NOMO-1 treated with DMSO at 0.1 percent for 48 hours (cell line): ENCODE measurements at regions not wholly inside any gene's neighbourhood (a gene's known extent, or its start where the extent isn't known, plus 50 kb on each side); places are given as distances from the start of the nearest gene placed in this dataset.

ENCODE experiments used
- DNase-seq: peaks from one replicate; lab custom pipeline; 2025; ENCODE audit not compliant: unreplicated experiment; lab: John Stamatoyannopoulos, UW

DNA sequence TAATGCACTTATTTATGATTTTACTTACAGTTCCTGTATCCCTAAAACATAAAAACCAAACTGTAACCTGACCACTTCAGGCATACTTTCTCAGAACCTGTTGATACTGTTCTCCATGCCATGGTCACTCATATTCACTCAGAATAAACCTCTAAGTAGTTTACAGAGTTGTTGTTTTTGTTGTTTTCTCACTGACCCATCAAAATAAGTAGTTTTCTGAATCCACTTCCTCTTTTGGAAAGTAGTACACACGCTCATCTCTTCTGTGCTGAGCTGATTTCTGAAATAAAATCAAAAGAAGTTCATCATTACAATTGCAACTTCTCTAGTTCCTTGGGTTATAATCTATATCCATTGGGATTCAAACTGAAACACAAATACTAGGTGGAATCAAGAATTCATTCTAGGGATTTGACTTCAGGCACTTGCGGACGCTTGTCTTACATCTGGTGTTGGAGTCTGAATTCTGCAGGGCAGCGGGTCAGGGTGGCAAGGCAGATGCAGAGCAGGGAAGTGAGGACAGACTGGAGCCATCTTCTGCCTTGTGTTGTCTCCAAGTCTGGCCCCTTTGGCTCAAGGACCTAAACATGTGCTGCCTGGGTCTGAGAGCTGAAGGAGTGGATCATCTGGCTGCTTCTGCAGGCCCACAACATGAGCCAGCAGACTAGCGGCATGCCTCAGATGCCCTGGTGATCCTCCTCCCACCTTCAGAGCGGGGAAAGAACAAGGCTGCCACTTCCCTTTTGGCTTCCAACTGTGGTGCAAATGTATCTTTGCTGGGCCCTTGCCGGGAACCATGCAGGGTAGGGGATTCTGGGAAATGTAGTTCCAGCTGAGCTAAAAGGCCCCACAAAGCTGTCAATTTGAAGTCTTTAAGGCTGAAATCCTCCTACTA lies 167.9 kb upstream of the MYLIP start:
- peak; percentile 58 for DNase-seq

DNA sequence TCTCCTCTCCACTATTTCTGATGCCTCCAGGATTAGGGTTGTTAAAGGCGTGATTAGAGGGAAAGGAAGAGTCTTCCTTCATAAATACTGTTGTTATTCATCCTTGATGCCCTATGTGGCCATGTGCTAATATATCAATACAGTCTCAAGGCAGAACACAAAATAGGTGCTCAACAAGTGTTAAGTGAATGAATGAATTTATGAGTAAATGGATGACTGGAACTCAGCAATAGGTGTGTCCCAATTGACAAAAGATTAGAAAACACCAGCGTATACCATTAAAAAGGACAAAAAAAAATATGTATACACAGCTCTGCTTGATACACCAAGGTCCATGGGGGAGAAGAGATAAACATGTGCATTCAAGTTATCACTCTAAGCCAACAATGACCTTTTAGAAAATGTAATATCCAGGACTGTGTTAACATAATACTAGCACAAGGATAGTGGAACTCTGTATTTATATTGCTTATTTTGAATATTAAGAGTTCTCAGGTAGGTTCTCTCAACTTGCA lies 171.2 kb upstream of the MYLIP start:
- DNase-seq: no peak

DNA sequence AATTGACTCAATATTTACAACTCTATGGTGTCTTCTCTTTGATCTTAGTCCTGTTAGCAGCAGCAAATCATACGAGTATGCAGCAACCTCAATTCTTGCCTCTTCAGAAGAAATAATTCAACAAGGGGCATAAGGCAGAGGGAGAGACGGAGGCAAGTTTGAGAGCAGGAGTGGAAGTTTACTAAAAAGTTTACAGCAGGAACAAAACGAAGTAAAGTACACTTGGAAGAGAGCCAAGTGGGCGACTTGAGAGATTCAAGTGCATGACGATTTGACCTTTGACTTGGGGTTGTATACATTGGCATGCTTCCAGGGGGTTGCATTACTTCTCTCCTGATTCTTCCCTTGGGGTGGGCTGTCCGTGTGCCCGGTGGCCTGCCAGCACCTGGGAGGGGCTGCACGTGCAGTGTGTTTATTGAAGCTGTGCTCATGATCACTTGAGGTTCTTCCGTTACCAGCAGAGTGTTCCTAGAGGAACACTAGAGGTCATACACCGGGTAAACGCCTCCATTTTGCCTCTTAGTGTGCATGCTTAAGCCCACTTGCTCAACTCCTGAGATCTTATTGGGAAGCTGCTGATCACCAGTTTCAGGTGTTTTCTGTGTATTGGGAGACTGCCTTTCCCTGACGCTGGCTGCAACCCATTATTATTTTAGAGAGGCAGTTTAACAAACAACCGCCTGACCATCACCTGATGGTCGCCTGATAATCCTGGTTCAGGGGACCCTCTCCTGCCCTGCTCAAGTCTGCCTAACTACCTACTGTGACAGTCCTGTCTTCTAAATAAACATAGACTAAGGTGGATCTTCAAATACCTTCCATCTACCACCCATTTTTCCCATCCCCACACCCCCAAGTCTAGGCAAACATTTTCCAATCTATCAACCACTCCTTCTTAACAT lies 172.4 kb upstream of the MYLIP start:
- no peak for DNase-seq

DNA sequence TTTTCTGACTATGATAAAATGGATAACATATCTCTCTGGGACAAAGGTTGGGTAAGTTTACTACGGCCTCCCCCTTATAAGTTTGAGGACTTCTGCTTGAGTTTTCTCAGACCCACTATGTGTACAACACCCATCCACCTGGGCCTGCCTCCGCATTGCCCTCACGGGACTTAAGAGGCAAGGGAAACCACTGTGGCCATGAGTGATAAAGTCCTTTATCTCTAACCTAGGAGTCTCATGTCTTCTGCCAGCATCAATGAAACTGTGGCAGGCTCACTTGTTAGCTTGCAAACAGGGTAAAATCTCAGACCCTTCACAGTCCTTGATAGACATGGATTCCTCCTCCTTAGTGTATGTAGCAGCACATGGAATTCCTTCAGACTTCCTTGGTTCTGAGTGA lies 173.4 kb upstream of the MYLIP start:
- DNase-seq: no peak

DNA sequence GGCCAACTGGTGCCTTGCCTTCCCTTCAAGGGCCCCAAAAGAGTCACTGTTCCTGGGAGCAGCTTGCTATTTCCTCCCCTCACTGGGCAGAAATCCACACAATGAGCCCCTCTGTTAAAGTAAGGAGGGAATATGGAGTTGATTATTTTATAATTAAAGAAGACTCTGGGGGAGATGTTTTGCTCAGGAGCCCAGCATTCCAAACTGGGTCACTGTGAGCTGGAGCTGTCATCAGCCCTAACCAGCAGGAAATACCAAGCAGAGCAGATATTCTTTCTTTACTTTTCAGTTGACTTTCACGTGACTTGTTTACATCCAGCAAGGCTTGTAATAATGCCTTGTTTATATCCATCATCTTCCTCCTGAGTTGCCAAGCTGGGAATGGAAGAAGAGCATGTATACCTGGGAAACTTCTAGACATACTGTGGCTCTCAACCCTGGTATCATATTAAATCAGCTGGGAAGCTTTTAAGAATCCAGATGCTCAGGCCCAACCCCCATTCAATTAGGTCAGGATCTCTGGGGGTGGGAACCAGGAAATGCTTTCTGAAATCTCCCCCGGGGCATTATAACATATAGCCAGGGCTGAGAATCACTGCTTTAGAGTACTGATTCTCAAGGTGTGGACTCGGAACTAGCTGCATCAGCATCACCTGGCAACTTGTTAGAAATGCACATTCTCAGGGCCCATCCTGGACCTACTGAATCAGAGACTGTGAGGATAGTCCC lies 175.6 kb upstream of the MYLIP start:
- no peak for DNase-seq

DNA sequence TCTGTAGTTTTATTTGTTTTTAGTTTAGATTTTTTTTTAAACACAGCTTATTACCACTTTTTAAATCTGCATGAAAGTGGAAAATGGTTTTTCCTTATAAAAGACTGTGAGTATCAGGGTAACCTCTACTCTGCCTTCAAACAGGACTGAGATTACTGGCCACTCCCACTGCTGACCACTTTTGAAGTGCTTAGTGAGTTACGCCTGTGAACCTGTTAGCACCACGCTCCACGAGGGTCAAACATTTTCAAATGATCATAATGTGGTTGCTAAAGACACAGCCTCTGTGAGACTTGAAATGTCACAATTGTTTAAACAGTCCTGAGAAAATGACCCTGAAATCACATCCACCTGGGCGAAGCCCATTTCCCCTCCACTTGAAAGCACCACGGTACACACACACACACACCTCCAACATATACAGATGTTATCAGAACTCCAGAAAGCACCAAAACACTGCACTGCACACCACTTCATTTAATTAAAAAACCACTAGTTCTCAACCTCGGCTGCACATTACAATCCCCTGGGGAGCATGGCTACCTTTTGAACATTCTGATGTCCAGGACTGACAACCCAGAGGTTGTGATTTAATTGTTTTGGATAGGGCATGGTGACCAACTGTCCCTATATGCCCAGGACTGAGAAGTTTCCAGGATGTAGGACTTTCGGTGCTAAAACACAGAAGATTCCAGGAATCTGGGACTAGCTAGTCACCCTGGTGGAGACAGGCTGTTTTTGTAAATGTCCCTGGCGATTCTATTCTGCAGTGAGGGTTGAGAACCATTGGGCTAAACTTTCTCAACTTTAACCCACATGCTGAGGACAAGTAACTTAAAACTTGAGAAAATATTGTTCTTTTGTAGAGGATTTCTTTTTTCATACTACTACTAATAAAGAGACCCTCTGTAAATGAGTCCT lies 176.4 kb upstream of the MYLIP start:
- DNase-seq: no peak

DNA sequence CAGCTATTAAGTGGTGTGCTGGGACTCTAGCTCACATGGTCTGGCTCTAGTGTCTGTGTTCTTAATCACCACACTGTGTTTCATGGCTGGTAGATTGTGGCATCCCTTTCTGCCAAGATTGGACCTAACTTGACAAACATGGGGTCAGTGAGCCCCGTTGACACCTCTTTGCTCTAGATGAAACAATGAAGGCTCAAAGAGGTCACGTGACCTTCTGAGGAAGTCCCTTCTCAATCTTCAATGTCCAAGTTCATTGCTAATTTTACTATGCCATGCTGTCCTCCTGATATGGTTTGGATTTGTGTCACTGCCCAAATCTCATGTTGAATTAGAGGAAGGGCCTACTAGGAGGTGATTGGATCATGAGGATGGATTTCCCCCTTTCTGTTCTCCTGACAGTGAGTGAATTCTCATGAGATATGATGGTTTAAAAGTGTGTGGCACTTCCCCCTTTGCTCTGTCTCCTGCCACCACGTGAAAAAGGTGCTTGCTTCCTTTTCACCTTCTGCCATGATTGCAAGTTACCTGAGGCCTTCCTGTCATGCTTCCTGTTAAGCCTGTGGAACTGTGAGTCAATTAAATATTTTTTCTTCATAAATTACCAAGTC lies 177.8 kb upstream of the MYLIP start:
- DNase-seq: no peak

DNA sequence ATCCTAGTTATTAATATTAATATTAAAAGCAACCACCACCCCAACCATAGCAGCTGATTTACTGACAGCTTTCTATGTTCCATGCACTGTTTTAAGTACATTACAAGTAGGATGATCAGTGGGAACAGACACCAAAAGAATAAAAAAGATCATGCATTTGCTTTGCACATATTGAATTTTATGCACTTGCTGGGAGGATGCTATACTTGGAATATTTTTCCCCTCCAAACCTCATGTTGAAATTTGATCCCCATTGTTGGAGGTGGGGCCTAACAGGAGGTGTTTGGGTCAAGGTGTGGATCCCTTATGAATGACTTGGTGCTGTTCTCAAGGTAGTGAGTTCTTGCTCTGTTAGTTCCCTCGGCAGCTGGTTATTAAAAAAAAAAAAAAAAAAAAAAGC lies 178.9 kb upstream of the MYLIP start:
- DNase-seq: no peak

DNA sequence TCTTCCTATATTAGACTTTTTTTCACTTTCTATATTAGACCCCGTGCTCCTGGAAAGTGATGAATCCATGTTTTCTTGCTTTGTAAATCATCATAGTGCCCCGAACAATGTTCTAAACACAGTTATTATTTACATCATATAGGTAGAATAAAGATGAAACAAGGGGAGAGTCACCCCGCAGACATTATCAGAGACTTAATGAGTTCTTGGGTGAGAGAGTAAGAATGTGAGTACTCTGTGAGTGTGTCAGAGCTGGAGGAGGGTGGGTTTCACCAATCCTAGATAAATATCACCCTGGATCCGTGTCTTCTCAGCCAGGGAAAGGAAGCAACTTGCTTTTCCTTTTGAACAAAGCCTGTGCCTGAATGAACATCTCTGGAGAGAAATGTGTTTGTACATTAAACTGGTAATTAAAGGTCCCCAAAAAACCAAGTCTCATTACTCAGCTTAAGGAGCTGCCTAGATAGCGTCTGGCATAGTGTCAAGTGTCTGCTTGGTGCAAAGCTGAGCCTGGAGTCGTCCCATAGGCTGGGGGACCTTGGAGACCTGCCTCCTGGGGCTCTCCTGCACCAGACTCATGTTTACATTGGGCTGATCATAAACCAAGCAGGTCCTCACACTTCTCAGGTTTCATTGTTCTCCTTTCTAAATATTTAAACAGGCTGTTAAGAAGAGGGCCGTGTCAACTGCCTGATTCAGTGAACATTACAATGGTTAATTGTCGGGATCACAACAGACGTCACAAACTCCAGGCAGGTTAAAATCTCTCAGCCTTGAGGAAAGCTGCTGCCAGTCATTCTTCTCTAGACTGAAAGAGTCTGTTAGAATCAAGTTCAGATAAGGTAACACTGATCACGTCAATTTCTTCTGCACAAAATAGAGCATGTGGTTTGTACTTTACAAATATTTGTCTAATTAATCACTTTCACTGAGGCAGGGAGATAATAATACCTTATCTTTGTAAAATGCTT lies 179.7 kb upstream of the MYLIP start:
- no peak for DNase-seq

DNA sequence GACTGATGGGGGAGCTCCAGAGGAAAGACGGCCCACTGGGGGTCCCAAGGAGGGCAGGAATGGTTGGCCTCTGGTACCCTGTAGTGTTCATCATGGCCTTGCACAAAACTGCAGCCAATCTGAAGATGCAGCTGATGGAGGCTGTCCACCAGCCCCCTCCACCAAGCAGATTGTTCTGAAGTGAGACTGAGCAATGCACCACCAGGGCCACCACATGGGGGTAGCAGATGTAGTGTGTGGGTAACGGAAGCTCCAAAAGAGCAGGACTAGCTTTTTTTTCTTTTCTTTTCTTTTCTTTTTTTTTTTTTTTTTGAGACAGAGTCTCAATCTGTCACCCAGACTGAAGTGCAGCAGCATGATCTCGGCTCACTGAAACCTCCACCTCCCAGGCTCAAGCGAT lies 181.0 kb upstream of the MYLIP start:
- no peak for DNase-seq

DNA sequence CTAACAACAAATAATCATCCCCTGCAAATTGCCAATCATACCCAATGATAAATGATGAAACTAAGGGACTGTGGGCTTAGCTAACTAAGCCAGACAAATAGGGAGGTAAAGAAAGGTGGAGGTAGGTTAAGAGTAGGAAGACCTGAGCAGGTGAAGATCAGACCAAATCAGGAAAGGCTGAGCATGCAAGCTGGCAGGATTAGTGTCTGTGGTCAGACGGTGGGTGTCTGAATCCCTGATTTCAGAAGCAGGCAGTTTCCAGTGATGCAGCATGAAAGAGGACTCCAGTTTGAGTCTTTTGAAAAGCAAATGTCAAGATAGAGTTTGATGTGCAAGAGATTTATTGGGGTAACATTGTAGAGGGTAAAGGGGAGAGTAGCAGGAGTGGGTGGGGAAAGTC lies 181.4 kb upstream of the MYLIP start:
- DNase-seq: no peak

DNA sequence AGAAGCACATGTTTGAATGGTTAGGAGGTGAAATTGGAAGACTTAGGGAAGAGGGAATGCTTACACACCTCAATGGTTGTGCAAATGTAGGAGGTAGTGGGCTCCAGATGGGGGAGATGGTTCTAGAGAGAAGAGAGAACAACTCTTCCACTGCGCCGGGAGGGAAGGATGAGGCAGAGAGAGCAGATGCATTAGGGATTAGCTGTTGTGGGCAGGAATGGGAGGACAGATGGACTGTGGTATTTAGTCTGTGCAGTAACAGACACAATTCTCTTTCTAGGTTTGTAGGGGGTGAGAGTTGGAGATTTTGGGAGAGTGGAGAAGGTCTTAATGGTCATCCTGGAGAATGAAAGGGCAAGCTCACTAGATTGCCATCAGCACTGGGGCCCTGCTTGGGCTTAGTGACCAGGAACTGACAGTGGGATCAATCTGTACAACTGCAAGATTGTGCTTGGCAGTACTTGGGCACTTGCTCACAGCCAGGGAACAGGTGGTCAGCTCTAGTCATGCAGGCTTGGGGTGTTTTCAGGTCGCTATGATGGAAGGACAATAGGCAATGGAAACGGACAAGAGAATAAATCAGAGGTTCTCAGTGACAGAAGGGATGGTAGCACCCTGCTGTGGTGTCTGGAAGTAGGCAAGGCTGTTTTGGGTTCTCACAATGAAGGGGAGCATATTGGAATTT lies 182.0 kb upstream of the MYLIP start:
- no peak for DNase-seq

DNA sequence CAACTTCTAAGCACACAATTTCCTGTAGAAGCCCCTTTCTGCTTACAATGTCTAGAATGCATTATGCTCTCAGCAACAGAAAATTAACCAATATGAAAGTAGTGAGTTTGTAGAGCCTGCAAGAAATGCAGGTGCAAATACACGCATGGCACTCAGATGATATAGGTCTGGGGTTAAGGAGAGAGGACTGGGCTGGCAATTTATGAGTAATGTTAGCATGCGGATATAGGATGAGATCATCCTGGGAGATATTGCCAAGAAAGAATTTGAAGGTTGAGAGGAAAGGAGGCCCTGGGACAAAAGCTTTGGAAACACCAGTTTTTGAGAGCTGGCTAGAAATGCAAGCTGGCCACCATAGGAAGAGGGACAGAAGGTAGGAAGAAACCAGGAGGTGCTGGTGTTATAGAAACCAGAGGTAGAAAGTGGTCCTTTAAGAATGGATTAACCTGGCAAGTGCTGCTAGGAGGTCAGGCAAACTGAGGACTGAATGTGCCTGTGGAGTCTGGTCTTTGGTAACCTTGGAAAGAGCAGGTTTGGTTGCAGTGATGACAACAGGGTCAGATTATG lies 183.2 kb upstream of the MYLIP start:
- no peak for DNase-seq

DNA sequence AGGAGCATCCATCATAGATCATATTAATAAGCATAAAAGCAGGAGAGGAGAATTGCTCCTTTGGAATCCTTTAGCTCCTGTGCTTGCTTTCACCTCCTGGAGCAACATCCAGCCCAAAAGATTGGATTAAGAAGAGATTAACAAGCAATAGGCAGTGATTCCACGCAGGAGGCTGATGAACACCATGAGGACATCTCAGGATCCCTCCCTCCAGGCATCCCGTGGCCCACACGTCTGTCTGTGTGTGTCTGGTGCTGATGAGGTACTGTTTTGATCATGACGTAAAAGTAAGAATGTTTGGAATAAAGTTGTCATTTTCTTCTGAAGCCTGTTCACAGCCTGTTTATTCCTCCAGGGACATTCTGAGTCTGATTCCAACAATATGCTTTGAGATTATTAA lies 185.5 kb upstream of the MYLIP start:
- no peak for DNase-seq

DNA sequence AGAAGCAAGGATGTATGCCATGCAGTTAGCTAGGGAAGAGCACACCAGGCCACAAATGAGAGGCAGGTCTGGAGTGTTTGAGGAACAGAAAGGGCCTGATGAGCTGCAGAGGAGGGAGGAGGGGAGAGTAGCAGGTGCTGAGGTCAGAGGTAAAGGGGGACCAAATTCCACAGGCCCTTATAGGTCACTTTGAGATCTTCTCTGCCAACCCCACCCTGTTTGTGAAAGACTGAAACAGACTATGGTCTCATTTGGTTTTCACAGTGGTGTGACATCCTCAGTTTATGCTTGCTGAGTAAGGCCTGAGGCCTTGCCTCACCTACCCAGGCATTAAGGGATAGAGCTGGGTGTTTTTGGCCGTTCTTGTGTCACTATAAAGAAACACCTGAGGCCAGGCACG lies 187.7 kb upstream of the MYLIP start:
- no peak for DNase-seq

DNA sequence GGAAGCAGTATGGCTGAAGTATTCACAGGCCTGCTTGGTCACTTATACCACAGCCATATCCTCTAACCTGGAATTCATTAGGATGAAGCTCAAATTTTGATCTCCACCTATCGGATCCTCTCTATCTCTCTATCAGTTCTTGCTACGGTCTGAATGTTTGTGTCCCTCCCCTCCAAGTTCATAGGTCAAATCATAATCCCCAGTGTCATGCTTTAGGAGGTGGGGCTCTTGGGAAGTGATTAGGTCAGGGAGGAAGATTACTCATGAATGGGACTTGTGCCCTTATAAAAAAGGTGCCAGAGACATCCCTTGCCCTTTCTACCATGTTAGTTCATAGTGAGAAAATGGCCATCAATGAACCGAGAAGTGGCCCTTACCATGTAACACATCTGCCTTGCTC lies 190.8 kb upstream of the MYLIP start:
- no peak for DNase-seq

DNA sequence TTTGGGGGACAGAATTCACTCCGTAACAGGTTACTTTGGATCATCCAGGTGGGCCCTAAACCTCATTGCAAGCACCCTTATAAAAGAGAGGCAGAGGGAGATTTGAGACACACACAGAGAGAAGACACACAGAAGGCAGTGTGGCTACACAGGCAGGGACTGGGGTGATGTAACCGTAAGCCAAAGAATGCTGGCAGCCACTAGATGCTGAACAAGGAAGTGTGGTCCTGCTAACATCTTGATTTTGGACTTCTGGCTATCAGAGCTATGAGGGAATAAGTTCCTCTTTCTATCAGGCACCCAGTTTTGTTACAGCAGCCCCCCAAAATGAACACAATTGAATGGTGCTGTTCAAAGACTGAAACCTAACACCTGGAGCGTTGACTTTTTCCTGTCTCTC lies 191.3 kb upstream of the MYLIP start:
- peak; percentile 7 for DNase-seq

DNA sequence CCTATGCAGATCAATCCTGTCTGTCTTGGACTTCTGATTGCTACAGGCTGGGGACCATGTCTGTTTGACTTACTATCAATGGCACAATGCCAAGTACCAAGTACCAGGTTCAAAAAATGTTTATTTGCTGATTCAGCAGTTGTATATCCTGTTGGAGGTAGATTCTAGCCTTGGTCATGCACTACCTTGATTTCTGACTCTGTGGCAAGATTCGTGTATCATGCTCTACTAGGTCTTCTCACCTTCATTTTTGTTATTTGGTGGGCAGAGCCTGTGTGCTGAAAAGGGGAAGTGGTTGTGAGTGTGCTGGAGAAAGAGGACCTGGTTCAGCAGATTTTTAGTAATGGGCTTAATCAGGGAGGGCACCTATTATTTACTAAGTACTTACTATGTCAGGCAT lies 192.4 kb upstream of the MYLIP start:
- peak; percentile 86 for DNase-seq
